Activated T-helper 9 cell treated with anti-CD3 and anti-CD28 coated beads, Interleukin-2, amount 50 U/mL, for 16 hours (primary cell): ENCODE measurements at regions not wholly inside any gene's neighbourhood (a gene's known extent, or its start where the extent isn't known, plus 50 kb on each side); places are given as distances from the start of the nearest gene placed in this dataset.

ENCODE experiments used
- DNase-seq: peaks from one replicate; pipeline ENCODE4 v3.0.0-alpha.2; 2020; ENCODE audit warnings: low read depth

DNA sequence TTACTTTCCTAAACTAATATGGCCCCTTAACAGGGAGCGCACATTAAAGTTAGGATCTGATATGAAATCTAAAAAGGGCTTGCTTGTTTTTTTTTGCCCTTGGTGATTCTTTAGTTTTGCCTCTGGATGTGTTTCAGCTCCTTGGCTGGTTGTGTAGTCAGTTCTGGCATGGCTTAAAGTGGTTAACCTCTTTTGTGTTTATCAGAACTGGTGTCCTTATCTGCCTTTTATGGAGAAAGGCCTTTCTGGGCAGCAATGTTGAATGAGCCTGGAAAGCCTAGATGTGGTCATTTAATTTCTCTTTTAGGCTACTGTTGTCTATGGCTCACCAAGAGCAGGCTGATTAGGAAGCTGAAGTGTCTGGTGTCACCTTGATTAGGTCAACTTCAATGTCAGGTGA is 254.5 kb upstream of the ROPN1 start:
- no peak for DNase-seq

DNA sequence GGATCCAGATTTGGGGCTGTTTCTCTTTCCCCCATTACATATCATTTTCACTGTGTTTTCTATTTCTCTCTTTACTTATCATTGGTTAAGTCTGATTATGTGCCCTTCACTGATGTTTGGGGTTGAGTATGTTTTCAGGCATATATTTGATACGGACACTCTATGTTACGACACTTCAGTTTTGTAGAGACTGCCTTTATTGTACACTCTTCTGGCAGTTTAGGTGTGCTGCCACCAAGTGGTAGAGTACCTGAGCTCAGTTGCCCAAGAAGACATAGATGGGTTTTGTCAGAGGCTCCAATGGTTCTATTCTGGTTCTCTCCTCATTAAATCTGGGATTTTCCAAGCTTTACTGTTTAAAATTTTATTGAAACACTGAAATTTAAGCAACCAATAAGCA is 255.0 kb upstream of the ROPN1 start:
- DNase-seq: no peak

DNA sequence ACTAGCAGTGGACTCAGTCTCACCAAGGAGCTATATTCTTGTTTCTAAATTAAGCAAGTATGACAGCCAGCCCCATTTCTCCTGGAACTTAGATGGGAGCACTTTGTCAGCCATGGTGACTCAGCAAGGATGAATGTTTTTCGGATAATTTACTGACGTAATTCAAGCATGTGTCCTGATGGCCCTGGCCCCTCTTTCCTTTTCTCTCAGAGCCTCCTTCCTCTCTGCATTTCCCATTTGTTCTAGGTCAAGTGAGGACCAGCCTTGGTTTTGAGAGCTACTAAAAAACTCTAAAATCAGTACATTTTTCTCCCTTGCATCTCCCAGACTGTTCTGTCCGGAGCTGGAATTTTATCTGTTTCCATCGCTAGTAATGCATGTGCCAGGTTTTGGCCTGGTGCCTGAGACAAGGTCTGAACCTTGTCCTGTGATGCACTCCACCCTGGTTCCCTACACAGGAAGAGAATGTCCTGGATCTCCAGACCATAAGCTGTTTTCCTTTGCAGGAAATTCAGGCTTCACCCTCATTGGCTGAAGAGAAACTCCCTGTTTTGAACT is 256.6 kb upstream of the ROPN1 start:
- DNase-seq: no peak

DNA sequence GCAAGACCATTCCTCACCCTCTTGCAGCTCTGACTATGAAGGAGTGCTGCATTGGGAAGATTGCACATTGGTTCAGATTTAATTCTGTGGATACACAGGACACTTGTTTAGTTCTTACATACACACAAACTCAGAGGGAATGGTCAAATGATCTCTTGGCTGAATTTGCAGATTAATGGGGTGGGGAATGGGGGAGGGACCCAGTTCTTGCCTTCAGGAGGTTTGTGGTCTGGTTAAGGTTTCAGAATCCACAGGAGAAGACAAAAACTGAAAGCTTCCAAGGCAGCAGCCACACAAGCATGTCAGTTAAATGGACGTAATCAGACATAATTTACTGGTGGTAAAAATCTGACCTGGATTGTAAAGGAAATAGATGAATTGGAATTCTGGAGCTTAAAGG is 257.1 kb upstream of the ROPN1 start:
- no peak for DNase-seq

GRCh38 chr3:124250053-124250452 is 258.1 kb upstream of the ROPN1 start:
- DNase-seq: no peak

- DNase-seq: no peak
Observed at GRCh38 chr3:124256156-124256555, 264.2 kb upstream of the ROPN1 start.

DNA sequence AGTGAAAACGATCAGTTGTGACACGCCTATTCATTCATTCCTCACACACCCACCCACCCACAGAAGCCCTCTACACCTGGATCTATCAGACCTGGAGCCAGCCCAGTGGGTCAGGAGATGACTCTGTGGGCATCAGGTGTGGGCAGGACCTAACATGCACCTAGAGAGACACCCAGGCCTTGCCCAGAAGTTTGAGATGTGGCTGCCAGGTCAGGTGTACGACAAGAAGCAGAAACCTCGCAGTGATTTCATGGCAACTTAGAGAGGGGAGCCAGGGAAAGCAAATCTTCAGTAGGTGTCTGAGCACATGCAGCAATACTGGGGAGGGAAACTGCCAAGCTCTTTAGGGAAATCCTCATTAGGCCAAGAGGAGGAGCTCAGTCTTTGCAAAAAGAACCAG is 264.7 kb upstream of the ROPN1 start:
- no peak for DNase-seq

DNA sequence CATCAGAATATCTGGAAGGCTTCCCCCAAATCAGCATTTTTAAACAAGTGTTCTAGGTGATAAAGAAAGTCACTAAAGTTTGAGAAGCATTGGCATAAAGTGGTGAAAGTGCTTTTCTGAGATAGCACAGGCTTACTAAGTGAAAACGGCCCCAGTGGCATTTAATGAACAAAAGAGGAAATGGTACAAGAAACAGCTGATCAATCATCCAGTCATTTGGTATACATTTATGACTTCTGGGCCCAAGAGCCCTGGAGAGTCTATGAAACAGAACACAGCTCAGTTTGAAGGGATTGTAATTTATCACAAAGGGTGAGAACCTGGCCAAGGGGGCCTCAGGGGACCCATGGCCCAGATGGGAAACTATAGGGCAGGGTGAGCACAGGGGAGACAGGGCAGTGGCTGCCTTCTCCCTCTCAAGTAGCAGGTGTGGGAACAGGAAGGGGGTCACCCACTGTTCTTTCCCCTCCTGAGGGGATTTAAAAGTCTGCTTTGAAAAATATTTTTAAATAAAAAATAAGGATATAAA is 265.5 kb upstream of the ROPN1 start:
- DNase-seq: no peak

DNA sequence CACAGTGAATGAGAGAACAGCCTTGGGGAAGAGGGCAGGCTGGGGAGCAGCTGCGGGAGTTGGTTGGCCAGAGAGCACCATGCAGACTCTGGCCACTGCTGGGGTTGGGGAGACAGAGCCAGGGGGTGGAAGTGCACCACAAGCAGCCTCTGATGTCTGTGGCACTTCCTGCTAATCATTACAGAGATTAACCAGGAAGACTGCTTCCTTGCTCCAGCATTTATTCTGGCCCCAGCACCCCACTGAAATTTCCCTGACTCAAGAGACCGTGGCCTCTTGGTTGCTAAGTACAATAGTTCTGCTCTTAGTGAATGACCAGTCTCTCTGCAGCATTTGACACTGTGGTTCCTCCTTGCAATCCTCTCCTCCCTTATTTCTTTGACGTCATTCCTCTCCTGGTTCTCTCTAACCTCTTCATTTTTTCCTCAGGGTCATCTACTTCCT is 266.2 kb upstream of the ROPN1 start:
- no peak for DNase-seq

DNA sequence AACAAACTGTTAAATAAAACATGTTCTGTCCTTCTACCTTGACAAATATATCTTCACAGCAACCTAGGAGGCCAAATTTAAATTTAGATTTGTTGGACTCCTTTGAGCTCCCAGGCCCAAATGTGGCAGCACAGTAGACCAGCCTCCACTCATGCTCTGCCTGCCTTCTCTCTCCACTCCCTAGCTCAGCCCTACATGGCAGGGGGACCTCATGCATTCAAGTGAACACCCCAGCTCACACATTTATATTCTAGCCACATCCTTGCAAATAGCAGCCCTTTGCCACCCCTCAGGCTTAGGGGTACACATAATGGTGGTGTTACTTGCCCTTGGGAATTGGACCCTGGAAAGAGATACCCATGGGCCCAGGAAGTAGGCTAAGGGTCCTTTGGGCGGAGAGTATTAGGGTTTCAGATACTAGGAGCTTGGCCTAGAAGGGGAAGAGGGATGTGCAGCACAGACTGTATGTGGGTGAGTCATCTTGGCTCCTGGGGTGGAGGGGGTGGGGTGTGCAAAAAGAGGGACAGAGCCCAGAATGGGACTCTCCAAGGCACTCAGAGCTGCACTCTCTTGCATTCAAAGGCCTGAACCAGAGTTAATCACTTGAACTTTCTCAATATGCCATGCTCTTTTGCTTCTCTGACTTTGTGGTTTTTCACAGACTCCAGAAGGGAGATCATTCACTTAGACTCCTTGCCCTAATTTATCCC is 268.4 kb upstream of the ROPN1 start:
- DNase-seq: no peak

- no peak for DNase-seq
Observed at GRCh38 chr3:124261306-124261705, 269.4 kb upstream of the ROPN1 start.

- no peak for DNase-seq
Observed at GRCh38 chr3:124263168-124263567, 271.2 kb upstream of the ROPN1 start.

DNA sequence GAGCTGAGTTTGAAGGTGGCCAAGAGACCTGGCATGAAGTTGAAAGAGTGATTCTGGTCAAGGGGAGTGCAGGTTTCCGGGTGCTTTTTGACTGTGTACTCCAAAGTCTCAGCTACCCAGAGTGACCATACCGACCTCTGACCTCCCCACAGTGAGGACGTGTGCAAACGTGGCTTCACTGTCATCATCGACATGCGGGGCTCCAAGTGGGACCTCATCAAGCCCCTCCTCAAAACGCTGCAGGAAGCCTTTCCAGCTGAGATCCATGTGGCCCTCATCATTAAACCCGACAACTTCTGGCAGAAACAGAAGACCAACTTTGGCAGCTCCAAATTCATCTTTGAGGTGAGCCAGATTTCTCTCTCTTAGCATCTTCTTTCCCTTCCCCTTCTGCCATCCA is 272.4 kb upstream of the ROPN1 start:
- DNase-seq: no peak

DNA sequence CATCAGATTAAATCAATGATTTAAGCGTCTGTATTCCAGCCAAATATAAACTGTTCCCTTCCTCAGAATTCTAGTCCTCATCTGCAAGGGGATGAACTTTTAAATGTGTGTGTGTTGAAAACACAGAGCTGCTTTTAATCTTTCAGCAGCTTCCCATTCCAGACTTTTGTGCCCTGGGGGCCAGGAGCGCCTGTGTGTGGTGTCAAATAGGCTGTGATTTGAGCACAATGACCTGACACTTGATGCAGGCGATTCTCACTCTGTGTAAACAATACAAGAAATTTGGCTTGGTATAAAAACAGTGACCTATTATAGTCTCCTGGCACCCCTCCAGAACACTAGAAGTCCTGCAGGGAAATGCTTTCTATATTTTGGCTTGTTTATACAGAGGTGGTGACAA is 274.6 kb upstream of the ROPN1 start:
- DNase-seq: no peak

GRCh38 chr3:124267406-124267805 is 275.5 kb upstream of the ROPN1 start:
- DNase-seq: no peak

DNA sequence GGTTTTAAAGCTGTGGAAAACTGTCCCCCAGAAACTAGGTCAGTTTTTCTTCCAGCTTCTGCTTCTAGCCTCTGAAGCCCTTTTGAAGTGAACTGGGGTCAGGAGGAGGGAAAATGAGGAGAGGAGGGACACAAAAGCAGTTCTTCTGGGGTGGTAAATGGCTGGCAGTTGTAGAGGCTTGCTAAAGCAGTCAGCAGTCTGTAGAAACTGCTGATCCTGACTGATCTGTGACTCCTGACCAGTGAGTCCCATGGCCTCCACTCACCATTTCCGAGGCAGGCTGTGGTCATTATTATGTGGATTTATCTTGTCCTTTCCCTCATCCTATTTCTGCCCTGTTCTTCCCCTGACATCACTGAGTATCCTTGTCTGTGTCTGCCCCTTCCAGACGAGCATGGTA is 276.4 kb upstream of the ROPN1 start:
- no peak for DNase-seq

GRCh38 chr3:124269619-124270018 is 277.7 kb upstream of the ROPN1 start:
- DNase-seq: no peak

DNA sequence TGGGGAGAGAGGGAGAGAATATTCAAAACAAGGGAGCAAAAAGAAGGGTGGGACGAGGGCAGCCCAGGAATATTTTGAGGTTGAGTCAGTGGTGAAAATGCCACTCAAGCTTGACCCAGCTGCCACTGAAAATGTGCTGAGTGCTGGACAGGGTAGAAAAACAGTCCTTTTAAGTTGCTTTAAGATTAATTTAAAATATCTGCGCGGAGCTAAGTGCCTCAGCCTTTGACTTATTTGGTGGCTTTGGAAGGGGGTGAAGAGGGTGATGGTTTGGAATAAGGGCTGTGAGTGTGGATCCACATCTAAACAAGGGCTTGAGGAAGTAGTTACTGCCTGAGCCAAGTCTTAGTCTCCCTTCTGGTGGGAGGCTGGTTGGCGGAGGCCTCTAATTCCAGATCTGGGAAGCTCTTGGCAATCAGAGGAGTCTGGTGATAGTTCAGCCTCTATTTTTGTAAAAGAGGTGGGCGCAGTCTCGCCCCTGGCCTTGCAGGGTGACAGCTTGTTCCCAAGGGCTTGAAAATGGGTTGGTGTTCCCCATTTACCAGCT is 280.8 kb upstream of the ROPN1 start:
- no peak for DNase-seq

DNA sequence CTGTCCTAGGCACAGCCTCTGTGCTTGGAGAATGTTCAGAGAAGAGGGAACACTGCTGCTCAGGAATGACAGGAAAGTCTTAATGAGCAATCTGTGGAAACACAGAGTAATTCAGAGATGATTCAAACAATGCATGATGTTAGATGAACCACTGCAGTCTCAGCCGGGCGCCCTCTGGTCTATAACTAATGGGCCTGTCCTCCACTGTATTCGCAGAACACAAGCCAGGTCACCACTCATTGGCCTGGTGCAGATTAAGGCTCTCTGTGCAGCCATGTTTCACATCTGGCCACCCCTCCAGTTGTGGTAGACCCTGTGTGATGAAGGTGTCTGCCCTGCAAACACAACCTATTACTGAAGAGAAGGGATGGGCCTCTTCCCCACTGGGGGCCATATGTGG is 281.7 kb upstream of the ROPN1 start:
- no peak for DNase-seq

DNA sequence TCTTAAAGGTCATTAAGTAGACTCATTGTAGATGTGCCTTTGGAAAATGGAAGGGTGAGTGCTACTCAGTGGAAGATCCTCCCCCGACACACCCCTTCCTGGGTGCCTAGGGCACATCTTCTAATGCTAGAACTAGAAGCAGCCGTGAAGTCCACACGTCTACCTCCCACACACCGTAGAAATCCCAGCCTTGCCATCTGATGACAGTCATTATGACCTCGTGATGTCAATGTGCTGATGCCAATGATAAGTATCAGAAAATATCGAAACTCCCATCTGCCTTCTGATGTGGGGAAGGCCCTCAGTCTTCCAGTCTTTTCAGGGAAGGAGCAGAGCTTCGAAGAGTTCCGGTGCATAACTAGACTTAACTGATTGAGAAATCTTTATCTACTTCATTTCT is 282.1 kb upstream of the ROPN1 start:
- DNase-seq: no peak

GRCh38 chr3:124275412-124275811 is 283.5 kb upstream of the ROPN1 start:
- DNase-seq: no peak

DNA sequence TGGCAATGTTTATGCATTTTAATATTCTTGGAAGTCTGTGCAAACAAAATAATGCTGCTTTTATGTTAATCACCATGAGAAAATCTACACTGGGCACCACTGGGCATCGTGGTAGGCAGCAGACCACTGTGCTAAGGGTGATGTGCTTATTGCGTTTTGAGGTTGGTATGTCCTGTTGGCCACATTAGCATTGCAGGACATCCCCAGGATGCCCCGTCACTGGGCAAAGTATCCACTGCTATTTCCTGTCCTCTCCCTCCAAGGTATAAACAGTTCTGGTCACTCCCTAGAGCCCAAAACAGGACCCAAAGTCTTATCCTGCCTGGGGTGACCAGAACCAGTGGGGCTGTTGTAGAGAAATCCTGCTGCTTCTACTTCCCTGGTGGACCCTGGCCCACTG is 284.2 kb upstream of the ROPN1 start:
- DNase-seq: no peak

DNA sequence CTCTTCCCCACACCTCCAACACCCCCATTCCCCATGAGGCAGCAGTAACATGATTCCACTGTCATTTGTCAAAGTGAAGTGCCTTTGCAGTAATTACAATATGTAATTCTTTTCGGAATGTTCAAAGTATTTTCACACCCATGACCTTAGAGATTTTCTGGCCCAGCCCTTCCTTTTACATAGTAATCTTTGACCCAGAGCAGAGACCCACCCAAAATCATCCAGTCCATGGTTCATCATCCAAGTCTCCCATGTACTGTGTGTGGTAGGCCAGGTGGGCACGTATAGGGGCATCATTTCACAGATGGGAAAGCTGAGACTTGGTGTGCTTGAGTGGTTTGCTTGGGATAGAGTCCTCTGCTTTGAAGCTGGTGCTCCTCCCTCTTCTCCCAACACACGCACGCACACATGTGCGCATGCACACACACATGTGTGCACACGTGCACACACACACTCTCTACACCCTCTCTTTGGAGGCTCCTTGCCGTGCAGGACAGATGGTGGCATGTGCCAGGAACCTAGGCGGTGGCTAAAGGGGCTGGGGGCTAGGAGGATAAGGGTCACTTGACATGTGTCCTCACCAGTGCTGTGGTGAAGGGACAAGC is 284.7 kb upstream of the ROPN1 start:
- no peak for DNase-seq
